Amniotic stem cell (primary cell): ENCODE measurements at regions not wholly inside any gene's neighbourhood (a gene's known extent, or its start where the extent isn't known, plus 50 kb on each side); places are given as distances from the start of the nearest gene placed in this dataset.
"Not testable (repeated sequence)": the region's sequence is repeated elsewhere in the genome, so short reads cannot be mapped to it uniquely, and the experiment has no call there.

Source experiments
- DNase-seq: peaks from one replicate; lab custom pipeline; 2025; lab: John Stamatoyannopoulos, UW

GRCh38 chr4:60368986-60369385, 831.1 kb upstream of the ADGRL3 start:
- DNase-seq: no peak

GRCh38 chr4:60378010-60378409, 822.1 kb upstream of the ADGRL3 start:
- no peak for DNase-seq

DNA sequence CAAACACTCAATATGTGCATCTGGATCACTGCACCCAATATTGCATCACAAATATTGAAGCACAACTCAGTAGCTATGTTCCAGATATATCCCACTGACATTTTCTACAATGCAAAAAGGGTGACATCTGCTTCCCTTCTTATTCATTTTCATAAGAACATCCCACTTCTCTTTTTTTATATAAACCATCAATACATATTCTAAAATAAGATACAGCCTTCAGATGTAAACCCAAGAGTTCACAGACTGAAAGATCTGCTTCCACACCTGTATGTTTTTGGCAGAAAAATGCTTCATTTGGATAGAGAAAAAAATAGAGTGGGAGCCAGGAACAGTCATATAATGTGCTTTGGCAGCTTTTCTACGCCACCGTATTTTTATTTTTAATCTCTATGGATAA, 815.6 kb upstream of the ADGRL3 start:
- DNase-seq: no peak

- DNase-seq: no peak
Measured at GRCh38 chr4:60389633-60390032, 810.5 kb upstream of the ADGRL3 start.

DNA sequence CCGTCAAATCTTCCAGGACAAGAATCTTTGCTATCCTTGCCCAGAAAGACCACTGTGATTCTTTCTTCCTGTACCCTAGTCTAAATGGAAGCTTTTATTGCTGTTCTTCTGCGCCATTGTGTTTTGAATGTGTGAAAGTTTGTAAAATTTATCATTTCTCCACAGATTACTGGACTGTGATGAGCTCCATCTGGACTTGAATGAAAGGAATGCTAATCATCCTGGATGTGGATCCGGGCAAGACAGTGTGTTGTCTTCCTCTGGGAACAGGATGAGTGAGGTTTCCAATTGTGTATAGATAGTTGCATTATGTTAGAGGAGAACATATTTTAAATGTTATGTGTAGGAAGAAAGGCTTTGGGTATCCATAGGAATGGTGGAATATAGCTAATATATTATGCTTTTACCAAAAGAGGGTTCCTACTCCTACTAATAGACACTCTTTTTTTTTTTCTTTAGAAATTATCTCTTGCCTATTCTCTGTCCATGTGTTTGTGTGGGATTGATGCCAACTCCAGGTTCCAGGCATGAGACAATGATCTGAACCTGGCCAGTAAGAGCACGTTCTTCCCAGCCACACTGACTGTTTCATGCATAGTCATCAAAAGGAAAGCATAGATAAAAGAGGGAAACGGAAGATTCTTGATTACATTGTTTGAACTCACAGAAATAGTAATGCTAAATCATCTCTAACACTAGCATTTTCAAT, 803.6 kb upstream of the ADGRL3 start:
- no peak for DNase-seq

GRCh38 chr4:60400593-60400992, 799.5 kb upstream of the ADGRL3 start:
- no peak for DNase-seq

DNA sequence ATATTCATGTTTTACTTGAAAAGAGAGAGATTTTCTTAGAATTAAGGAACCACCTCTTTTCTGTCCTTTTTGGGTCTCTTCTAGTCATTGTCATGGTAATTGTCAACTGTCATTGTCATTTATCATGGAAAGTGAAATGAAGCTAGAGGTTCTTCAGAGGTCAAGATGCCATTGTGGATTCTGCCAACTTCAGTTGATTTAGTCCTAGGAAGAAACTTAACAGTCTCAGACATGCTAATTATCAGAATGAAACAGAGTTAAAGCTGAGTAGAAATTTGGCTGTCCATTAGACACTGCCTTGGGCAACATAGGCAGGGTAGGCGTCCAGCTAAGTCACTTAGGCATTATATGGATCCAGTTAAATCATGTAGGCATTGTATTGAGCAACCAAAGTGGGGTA, 796.1 kb upstream of the ADGRL3 start:
- no peak for DNase-seq

- DNase-seq: no peak
Measured at GRCh38 chr4:60422439-60422838, 777.7 kb upstream of the ADGRL3 start.

DNA sequence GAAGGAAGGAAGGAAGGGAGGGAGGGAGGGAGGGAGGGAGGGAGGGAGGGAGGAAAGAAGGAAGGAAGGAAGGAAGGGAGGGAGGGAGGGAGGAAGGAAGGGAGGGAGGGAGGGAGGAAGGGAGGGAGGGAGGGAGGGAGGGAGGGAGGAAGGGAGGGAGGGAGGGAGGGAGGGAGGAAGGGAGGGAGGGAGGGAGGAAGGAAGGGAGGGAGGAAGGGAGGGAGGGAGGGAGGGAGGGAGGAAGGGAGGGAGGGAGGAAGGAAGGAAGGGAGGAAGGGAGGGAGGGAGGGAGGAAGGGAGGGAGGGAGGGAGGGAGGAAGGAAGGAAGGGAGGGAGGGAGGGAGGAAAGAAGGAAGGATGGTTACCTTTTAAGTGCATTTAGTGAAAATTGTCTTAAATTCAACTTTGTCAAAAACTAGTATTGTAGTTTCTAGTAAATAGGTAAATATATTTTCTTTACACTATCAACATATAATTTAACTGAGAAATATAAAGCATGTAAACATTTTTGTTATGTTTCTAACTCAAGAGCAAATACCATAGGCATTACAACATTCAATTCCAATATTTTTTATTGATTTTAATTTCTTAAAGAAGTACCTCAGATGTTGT, 776.4 kb upstream of the ADGRL3 start:
- DNase-seq: not testable (repeated sequence)

DNA sequence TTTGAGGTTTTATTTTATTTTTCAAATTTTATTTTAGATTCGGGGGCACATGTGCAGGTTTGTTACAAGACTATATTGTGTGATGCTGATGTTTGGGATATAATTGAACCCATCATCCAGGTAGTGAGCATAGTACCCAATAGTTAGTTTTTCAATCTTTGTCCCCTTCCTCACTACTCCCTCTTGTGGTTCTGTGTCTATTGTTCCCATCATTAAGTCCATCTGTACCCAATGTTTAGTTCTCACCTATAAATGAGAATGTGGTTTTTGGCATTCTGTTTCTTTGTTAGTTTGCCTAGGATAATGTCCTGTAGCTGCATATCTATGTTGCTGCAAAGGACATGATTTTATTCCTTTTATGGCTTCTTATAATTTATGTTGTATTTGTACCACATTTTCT, 767.2 kb upstream of the ADGRL3 start:
- no peak for DNase-seq

- DNase-seq: no peak
Measured at GRCh38 chr4:60443068-60443467, 757.1 kb upstream of the ADGRL3 start.

DNA sequence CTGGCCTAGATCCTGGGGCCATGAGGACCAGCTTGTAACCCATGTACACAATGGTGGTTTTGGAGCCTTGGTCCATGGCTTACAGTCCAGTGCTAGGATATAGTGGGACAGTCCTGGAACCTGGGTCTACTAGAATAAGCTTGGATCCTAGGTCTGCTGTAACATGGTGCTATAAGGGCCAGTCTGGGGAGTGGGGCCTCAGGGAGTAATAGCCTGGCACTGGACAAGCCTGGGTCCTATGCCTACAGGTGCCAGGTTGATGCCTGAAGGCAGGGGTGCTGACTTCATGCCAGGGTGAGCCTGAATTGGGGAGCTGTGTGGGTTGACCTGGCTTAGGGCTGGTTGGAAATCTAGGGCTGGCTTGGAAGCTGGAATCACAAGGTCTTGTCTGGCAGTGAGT, 756.3 kb upstream of the ADGRL3 start:
- no peak for DNase-seq

GRCh38 chr4:60450054-60450453, 750.1 kb upstream of the ADGRL3 start:
- no peak for DNase-seq

- DNase-seq: no peak
Measured at GRCh38 chr4:60452266-60452665, 747.9 kb upstream of the ADGRL3 start.

DNA sequence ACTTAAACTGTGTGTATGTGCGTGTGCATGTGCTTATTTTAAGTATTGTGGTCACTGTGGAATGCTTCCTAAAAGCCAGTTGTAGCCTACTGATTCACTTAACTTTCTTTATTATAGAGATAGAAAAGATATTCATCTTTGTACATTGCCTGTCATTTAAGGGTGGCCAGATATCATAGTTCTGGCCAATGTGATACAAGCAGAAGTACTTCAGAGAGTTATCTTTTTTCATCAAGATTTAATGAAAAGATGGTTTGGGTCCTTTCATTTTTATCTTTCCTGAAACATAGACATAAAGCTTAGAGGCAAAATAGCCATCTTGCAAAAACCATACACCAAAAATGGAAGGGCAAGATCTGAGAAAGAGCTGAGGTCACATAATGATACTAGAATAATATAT, 744.7 kb upstream of the ADGRL3 start:
- no peak for DNase-seq

DNA sequence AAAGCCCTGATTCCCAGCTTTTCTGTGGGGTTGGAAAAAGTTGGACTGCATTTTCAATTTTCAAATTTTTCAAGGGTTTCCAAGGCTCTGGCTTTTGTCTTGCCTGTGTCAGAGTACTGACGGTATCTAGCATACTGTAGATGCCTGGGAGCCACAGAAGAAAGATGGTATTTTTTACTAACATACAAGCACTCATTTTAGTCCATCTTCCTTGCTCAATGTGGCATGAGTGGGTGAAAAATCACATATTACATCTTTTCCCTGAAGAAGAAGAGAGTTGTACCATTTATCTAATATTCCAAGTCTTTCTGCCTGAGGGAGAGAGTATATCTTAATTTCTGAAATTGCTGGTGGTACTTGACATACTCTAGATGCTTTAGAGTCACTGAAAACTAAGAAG, 738.6 kb upstream of the ADGRL3 start:
- DNase-seq: no peak

DNA sequence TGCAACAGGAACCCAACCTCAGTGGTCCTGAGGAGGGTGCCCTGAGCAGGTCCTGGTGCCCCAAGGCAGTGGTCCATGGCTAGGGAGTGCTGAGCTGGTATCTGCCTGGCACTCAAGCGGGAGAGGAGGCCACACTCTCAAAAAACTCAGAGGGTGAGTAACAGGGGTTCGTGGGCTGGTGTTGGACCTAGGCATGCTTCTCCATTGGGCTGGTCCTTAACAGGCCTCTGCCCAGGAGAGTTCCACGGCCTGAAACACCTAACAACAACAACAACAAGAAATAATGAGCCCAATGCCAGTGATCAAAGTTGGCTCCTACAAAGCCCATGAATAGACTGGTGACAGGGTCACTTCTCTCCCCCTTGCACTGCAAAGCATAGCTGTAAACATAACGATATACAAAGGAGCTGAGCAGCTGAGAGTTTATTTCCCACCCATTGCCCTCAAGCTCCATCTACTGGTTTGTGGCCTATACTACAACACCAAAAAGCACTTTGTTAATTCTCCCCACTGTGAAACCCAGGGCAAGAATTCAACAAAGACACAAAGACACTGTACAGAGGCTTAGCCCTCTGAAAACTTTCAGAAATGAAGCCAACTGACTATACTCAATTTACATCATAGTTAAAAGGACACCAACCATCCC, 736.1 kb upstream of the ADGRL3 start:
- DNase-seq: peak; percentile 5

DNA sequence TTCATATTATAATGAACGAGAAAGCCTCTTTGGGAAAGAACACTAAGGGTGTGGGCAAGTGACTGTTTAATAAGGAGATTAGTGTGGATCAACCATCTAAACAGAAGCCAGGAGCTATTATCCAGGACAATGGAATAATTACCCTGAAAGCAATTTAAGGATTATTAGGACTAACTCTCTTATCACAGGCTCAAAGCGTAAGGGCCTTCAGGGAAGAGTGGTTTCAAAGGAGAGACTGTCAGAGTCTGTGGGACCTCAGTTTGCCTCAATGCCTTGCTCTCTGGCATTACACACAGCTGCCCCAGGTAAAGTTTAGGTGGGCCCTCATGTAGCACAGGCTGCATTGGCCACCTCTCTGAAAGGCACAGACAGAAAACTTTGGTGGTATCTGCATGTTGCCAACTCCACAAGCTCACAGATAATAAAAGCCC, 717.2 kb upstream of the ADGRL3 start:
- DNase-seq: no peak

GRCh38 chr4:60485276-60485675, 714.9 kb upstream of the ADGRL3 start:
- DNase-seq: no peak

- DNase-seq: not testable (repeated sequence)
Measured at GRCh38 chr4:60487118-60487761, 712.9 kb upstream of the ADGRL3 start.

DNA sequence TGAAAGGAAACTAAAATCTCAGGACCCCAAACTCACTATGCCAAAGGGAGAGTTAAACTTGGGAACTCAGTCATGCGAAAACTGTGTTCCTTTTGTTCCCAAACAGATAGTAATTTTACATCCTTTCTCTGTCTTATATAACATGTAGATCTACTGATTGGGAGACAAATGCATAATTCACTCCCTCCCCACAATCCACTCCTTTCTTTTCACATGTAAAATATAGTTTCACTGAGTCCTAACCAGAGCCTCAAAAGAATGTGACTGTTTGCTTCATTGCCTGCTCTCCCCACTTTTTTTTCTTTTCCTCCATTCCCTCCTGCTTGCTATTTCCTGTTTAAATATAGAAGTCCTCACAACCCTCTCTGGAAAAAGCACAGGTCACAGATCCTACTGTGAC, 699.3 kb upstream of the ADGRL3 start:
- no peak for DNase-seq

GRCh38 chr4:60502733-60503132, 697.4 kb upstream of the ADGRL3 start:
- no peak for DNase-seq

DNA sequence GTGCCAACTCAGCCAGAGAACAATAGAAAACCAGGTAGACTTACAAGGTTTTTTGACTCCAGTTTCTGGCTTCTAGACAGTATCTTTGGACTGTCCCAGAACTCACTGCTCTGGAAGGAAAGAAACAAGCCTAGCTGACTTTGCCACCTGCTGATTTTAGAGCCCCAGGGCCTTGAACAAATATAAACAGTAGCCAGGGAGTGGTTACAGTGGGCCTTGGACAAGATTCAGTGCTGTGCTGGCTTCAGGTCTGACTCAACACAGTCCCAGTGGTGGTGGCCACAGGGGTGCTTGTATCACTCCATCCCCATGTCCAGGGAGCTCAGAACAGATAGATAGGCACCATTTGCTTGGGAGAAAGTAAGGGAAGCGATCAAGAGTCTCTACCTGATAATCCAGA, 694.1 kb upstream of the ADGRL3 start:
- DNase-seq: no peak
